Muscle layer of duodenum (tissue), 2 donors: ENCODE measurements at regions not wholly inside any gene's neighbourhood (a gene's known extent, or its start where the extent isn't known, plus 50 kb on each side); places are given as distances from the start of the nearest gene placed in this dataset.

ENCODE experiments used
- H3K27ac ChIP-seq: one replicate; pipeline ENCODE4 v1.7.0; 2013; ENCODE audit warnings: mild to moderate bottlenecking, low read length
- H3K27me3 ChIP-seq: one replicate; pipeline ENCODE4 v1.7.0; 2013; ENCODE audit warnings: low read depth, mild to moderate bottlenecking, control low read depth, low read length
- H3K36me3 ChIP-seq, 2 donors: one replicate each; pipeline ENCODE4 v1.7.0; 2013; ENCODE audit warnings: low read length in 2 of 2, control low read depth in 1 of 2, mild to moderate bottlenecking in 1 of 2; ENCODE audit not compliant: insufficient read depth in 2 of 2, control insufficient read depth in 1 of 2
- H3K4me1 ChIP-seq, 2 donors: one replicate each; pipeline ENCODE4 v1.7.0; 2013; ENCODE audit warnings: low read length in 2 of 2, mild to moderate bottlenecking in 2 of 2, control low read depth in 1 of 2, moderate library complexity in 1 of 2; ENCODE audit not compliant: insufficient read depth in 2 of 2, control insufficient read depth in 1 of 2
- H3K4me3 ChIP-seq, 2 donors: one replicate each; pipeline ENCODE4 v1.7.0; 2013; ENCODE audit warnings: low read length in 2 of 2, low read depth in 1 of 2, mild to moderate bottlenecking in 1 of 2
- H3K9me3 ChIP-seq, 2 donors: one replicate each; pipeline ENCODE4 v1.7.0; 2013; ENCODE audit warnings: low read length in 2 of 2, control low read depth in 1 of 2, mild to moderate bottlenecking in 1 of 2; ENCODE audit not compliant: control insufficient read depth in 1 of 2
- donor health status: healthy.

DNA sequence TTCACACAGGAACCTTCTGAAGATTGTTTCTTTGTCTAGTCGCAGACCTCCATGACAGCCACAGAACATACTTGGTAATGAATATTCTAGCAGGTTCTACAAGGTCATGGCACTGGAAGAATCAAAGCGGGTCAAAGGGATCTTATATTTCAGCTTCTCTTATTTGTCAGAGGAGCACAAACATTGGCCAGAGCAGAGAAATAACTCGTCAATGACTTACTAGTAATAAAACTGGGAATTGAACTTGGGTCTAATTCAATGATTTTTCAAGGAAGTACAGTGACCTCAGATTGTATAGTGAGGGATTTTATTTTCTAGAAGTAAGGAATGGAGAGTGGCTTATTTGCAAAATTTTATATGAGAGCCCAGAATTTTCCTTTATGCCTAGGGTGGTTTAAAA lies 290.8 kb upstream of the PLXNA2 start:
- Histone ChIP-seq H3K4me3 (no peak overlapping the region), H3K4me1 (no peaks in the 10 kb centered on the region), H3K27me3 (no peaks in the 10 kb centered on the region), H3K27ac (no peak overlapping the region), H3K9me3 (no peaks in the 10 kb centered on the region), H3K36me3 (no peaks in the 10 kb centered on the region)

DNA sequence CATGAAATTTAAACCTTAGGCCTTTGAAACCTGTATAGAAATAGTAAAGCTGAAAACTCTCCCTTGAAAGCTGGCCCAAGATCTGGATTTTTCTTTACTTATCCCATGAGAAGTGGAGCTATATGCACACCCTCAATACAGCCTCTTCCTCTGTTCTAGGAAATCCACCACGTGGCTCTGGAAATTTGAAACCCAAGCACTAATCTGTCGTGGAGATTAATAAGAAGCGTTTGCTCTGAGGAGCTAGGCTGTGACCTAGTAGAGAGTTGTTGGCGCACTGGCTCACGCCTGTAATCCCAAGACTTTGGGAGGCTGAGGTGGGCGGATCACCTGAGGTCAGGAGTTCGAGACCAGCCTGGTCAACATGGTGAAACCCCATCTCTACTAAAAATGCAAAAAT lies 291.3 kb upstream of the PLXNA2 start:
- no peaks in the 10 kb centered on the region for H3K36me3 ChIP-seq
- no peak overlapping the region for H3K4me3 ChIP-seq
- H3K9me3 ChIP-seq: no peaks in the 10 kb centered on the region
- H3K27ac ChIP-seq: no peak overlapping the region
- H3K27me3 ChIP-seq: no peaks in the 10 kb centered on the region
- no peaks in the 10 kb centered on the region for H3K4me1 ChIP-seq

DNA sequence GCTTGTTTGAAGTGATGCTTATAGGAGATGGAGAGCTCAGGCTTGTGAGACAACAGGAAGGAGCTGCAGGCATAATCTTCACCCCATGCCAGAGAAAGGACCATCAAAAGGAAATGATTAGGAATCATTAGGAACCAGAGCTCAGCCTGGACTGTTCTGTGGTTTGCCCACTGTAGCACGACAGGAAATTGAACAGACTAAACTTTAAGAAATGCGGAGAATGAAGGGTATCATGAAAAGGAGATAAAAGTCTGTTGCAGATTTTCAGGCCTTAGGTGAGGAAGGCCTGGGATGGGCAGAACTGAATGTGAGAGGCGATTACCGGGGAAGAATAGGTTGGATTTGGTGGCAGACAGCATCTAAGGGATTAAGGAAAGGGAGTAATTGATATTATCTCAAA lies 292.0 kb upstream of the PLXNA2 start:
- no peaks in the 10 kb centered on the region for H3K9me3 ChIP-seq
- no peaks in the 10 kb centered on the region for H3K36me3 ChIP-seq
- H3K27me3 ChIP-seq: no peaks in the 10 kb centered on the region
- H3K4me3 ChIP-seq: no peak overlapping the region
- no peak overlapping the region for H3K27ac ChIP-seq
- H3K4me1 ChIP-seq: no peaks in the 10 kb centered on the region

DNA sequence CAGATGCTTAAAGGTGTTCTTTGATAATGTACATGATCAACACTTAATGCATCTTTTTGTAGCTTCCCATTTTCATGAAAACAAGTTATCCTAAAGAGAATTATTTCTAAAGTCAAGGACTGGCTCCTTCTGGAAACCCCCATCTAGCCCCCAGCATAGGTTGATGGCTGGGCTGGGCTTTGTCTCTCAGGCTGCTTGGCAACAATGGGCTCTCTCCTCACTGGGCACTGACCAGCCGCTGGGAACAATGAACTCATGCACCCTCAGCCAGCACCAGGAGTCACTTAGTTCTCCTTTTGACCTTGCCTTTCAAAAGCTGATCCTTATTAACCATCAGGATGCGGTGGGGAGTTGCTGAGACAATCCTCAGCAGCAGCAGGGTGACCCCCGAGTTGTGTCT lies 293.0 kb upstream of the PLXNA2 start:
- Histone ChIP-seq H3K36me3 (no peaks in the 10 kb centered on the region), H3K27ac (no peak overlapping the region), H3K4me1 (no peaks in the 10 kb centered on the region), H3K4me3 (no peak overlapping the region), H3K27me3 (no peaks in the 10 kb centered on the region), H3K9me3 (no peaks in the 10 kb centered on the region)

DNA sequence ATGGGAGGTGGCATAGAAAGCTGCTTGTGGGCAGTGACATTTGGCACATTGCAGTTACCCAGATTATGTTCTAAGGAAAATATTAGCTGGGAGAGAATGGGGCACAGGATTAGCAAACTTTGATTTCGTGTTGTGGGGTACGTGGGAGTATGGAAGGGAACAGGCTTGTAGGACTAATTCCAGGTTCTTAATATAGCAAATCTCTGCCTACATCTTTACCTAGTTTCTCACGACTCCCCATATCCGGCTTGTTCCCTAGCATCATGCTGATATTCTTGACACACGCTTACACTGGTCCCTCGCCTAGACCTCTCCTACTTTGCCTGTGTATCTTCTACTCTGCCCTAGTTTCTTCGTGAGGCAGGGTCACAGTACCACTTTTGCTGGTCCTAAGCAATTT lies 293.9 kb upstream of the PLXNA2 start:
- Histone ChIP-seq H3K27ac (no peak overlapping the region), H3K27me3 (no peaks in the 10 kb centered on the region), H3K36me3 (no peaks in the 10 kb centered on the region), H3K4me1 (no peaks in the 10 kb centered on the region), H3K4me3 (no peak overlapping the region), H3K9me3 (no peaks in the 10 kb centered on the region)

DNA sequence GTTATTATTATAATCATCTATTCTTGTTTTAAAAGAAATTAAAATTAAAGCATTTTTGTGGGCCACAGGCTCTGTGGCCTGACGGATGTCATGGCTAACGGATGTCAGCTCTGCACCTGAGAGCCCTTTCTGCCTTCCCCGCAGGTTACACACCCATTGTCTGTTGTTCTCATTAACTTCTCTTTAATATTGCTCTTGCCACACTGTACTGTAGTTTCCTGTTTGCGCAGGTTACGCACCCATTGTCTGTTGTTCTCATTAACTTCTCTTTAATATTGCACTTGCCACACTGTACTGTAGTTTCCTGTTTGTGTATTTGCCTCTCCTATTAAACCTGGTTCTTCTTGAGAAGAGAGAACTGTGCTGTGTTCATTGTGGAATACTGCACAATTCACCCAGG lies 294.4 kb upstream of the PLXNA2 start:
- Histone ChIP-seq H3K36me3 (no peaks in the 10 kb centered on the region), H3K27ac (no peak overlapping the region), H3K4me1 (no peaks in the 10 kb centered on the region)

DNA sequence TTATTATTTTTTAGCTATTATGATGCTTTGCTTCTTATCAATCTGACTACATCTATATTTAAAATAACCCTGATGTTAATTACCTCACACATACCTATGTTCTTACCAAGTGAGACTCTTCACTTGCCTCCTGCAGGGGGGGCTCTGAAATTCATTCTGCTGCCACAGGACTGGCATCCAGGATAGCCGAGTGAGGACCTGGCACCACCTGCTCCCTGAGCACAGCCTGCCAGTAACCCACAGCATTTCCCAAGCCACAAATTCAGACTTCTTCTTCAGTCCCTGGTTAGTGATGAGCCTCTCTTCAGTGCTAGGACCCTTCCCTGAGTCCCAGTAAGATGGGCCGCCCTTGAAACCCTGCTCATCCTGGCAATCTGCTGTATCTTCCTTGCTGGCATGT lies 296.5 kb upstream of the PLXNA2 start:
- no peak overlapping the region for H3K4me3 ChIP-seq
- no peaks in the 10 kb centered on the region for H3K27me3 ChIP-seq
- no peak overlapping the region for H3K27ac ChIP-seq
- no peaks in the 10 kb centered on the region for H3K4me1 ChIP-seq
- H3K9me3 ChIP-seq: no peaks in the 10 kb centered on the region
- H3K36me3 ChIP-seq: no peaks in the 10 kb centered on the region

More for the DNA sequence above, 294.4 kb upstream of the PLXNA2 start:
- no peaks in the 10 kb centered on the region for H3K27me3 ChIP-seq
- no peak overlapping the region for H3K4me3 ChIP-seq
- no peaks in the 10 kb centered on the region for H3K9me3 ChIP-seq

DNA sequence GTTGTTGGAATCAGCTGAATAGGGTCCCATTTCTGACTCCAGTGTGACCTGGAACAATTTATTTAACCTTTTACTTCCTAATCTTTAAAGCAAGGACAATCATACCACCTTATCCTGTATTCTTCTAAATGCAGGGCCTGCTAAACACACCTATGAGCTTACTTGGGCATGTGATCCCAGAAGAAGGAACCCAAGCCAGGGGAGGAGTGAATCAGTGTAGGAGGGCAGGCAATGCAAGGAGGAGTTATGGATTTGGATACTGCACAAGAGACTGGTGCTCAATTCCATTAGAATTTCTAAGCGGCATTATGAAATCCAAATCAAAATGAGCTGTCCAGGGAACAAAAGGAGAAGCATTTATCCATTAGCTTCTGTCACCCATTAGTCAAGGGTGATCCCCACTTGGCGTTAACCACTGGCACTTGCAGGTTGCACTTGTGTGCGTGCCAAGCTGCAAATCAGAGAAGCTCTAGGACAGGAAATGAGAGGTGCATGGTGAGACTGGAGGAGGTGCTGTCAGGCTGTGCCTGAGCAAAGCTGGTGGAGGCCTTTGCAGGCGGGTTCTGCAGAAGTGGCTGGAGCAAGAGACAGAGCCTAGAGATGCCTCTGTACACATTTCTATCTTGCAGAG lies 297.2 kb upstream of the PLXNA2 start:
- no peaks in the 10 kb centered on the region for H3K27me3 ChIP-seq
- no peaks in the 10 kb centered on the region for H3K36me3 ChIP-seq
- H3K9me3 ChIP-seq: no peaks in the 10 kb centered on the region
- no peak overlapping the region for H3K4me3 ChIP-seq
- no peak overlapping the region for H3K27ac ChIP-seq
- H3K4me1 ChIP-seq: no peaks in the 10 kb centered on the region

DNA sequence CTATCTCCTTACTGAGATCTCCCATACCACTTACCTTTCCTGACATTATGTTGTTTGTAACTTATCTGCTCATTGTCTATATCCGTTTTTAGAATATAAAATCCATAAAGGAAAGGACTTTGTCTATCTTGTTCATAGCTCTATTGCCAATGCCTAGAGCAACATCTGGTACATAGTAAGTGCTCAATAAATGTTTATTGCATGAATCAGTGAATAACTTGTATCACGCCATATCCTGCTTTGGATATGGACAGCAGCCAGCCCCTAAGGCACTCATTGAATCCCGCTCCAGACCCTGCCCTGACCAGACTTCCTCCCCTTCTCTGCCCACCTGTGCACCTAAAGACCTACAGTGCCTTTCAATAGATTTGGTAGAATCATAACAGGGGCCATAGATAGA lies 298.1 kb upstream of the PLXNA2 start:
- Histone ChIP-seq H3K4me3 (no peak overlapping the region), H3K27ac (no peak overlapping the region), H3K4me1 (no peaks in the 10 kb centered on the region), H3K9me3 (no peaks in the 10 kb centered on the region), H3K36me3 (no peaks in the 10 kb centered on the region), H3K27me3 (no peaks in the 10 kb centered on the region)

DNA sequence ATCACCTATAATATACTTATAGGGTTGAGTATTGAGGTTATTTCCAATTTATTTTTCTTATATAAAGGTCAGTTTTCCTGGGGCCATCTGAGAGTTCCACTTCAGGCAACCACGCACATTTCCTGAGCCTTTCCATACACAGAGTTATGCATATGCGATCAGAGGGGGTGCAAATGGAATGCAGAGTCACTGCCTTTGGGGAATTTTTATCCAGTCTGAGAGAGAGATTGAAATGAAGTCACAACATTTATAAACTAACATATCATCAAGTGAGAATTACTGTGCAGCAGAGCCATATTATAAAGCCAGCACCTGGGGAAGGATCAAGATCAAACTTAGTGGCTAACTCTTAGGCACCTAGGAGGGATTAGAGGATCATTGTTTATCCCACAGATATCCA lies 299.9 kb upstream of the PLXNA2 start:
- H3K4me3 ChIP-seq: no peak overlapping the region
- H3K27me3 ChIP-seq: no peaks in the 10 kb centered on the region
- no peak overlapping the region for H3K27ac ChIP-seq
- H3K9me3 ChIP-seq: no peaks in the 10 kb centered on the region
- H3K4me1 ChIP-seq: no peaks in the 10 kb centered on the region
- H3K36me3 ChIP-seq: no peaks in the 10 kb centered on the region

DNA sequence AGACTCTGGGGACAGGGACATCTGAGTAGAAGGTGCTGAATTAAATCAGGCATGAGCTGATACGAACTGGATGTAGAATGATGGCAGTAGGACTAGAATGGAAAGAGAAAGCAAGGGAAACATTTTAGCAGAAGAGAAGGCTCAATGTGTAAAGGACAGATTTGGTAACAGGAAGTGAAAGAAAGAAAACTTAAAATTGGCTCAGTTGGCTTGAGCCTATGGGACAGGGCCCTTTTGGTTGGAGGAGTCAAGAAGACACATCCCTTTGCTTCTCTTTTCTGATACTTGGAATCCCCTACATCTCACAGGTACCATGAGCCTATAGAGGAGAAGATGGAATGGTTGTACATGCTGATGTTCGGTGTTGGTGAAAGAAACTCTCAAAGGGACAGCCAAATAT lies 300.6 kb upstream of the PLXNA2 start:
- Histone ChIP-seq H3K36me3 (no peaks in the 10 kb centered on the region), H3K9me3 (no peaks in the 10 kb centered on the region), H3K27ac (no peak overlapping the region), H3K4me3 (no peak overlapping the region), H3K27me3 (no peaks in the 10 kb centered on the region), H3K4me1 (no peaks in the 10 kb centered on the region)

DNA sequence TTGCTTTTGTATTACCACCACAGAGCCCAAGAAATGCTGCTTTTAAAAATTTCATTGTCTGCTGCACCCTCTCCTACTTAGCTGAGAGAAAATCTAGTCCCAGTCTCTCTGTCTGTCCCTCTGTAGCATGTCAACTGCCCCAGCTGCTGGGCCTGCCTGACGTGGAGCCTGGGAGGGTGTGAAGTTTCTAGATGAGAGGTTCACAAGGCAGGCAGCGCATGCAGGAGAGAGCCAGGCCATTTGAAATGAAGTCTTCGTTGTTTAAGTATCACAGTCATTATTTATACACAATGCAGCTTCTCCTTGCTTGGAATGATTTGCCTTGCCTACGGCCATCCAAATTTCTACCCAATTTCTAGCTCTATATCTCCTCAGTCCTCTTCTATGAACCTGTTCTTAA lies 306.8 kb upstream of the PLXNA2 start:
- Histone ChIP-seq H3K4me1 (no peaks in the 10 kb centered on the region), H3K27me3 (no peaks in the 10 kb centered on the region), H3K36me3 (no peaks in the 10 kb centered on the region), H3K27ac (no peak overlapping the region), H3K9me3 (no peaks in the 10 kb centered on the region), H3K4me3 (no peak overlapping the region)
